A549 (cell line): ENCODE measurements at regions not wholly inside any gene's neighbourhood (a gene's known extent, or its start where the extent isn't known, plus 50 kb on each side); places are given as distances from the start of the nearest gene placed in this dataset.

ENCODE experiments used
- ATAC-seq, 2 experiments: fragments of 200-7000 bp in 1 of 2; fragments of >200 bp in 1 of 2; cut with Nextera tagmentation in 1 of 2; cut with Tn5 transposase in 1 of 2; 3 replicates each; pipeline versions ENCODE4 v1.8.0 to v1.9.1; 2018 to 2020; ENCODE audit warnings: mild to moderate bottlenecking in 1 of 2, moderate library complexity in 1 of 2
- CTCF ChIA-PET: fragments of 300-600 bp; sonication (Branson Sonifier 250); formaldehyde crosslinking; extraction: SDS; loops from one replicate; lab custom pipeline; 2021; ENCODE audit warnings: antibody characterized with exemption, inconsistent platforms; lab: Yijun Ruan, JAX
- POLR2A ChIA-PET: fragments of 350-600 bp; formaldehyde crosslinking; extraction: SDS; loops from one replicate; lab custom pipeline; 2021; ENCODE audit warnings: antibody characterized with exemption, inconsistent platforms; lab: Yijun Ruan, JAX
- DNase-seq, 2 experiments: peaks; one replicate each; pipeline versions ENCODE4 v3.0.0 to v3.0.0-alpha.2; 2011 to 2016; ENCODE audit warnings: low read depth in 1 of 2, low spot score in 1 of 2
- FAIRE-seq: peaks from 2 replicates; lab custom pipeline; 2011; peaks lifted over from hg19 to GRCh38; lab: Jason Lieb, UNC
- H3K27ac ChIP-seq, 2 experiments: fragments of >200 bp; sonication (Bioruptor Twin); formaldehyde crosslinking; 3 replicates each; pipeline ENCODE4 v1.5.1; 2016 to 2017
- H3K4me1 ChIP-seq: fragments of >200 bp; sonication (Bioruptor Twin); formaldehyde crosslinking; 3 replicates; pipeline ENCODE4 v1.6.1; 2016
- H3K4me2 ChIP-seq: fragments of >200 bp; sonication (Bioruptor Twin); formaldehyde crosslinking; 3 replicates; pipeline ENCODE4 v1.6.1; 2016
- H3K4me3 ChIP-seq: fragments of >200 bp; sonication (Bioruptor Twin); formaldehyde crosslinking; 3 replicates; pipeline ENCODE4 v1.5.1; 2016
- H3K9me3 ChIP-seq: fragments of >200 bp; sonication (Bioruptor Twin); formaldehyde crosslinking; 3 replicates; pipeline ENCODE4 v1.6.1; 2016
- ATOH8 ChIP-seq: fragments of 250-450 bp; sonication (Bioruptor Pico); IDR thresholded peaks from 2 replicates; pipeline ENCODE4 v1.5.0; 2020; ENCODE audit warnings: low read depth, mild to moderate bottlenecking, moderate library complexity
- CBX2 ChIP-seq: fragments of 200-600 bp; sonication (generic); IDR thresholded peaks from 2 replicates; pipeline ENCODE4 v1.6.1; 2016; ENCODE audit warnings: low read depth, mild to moderate bottlenecking, borderline replicate concordance
- E2F6 ChIP-seq: IDR thresholded peaks from 2 replicates; pipeline ENCODE4 v1.6.1; 2012; ENCODE audit warnings: low read depth, borderline replicate concordance
- EHF ChIP-seq: fragments of 250-450 bp; sonication (Bioruptor Pico); IDR thresholded peaks from 2 replicates; pipeline ENCODE4 v1.5.0; 2020; ENCODE audit warnings: mild to moderate bottlenecking
- EHMT2 ChIP-seq: fragments of 200-600 bp; sonication (generic); IDR thresholded peaks from 2 replicates; pipeline ENCODE4 v1.6.1; 2016; ENCODE audit warnings: antibody characterized with exemption, low read depth, mild to moderate bottlenecking, moderate library complexity
- EP300 ChIP-seq, 2 experiments: fragments of >200 bp; sonication (Bioruptor Twin); formaldehyde crosslinking; IDR thresholded peaks; 2 replicates in 1 of 2; 3 replicates in 1 of 2; pipeline ENCODE4 v1.6.1; 2016 to 2017
- ESRRA ChIP-seq: fragments of 150-350 bp; IDR thresholded peaks from 2 replicates; pipeline ENCODE4 v1.6.1; 2014; ENCODE audit warnings: mild to moderate bottlenecking, low read length, borderline replicate concordance
- FOSB ChIP-seq: fragments of 250-450 bp; sonication (Bioruptor Pico); IDR thresholded peaks from 2 replicates; pipeline ENCODE4 v1.5.0; 2020; ENCODE audit warnings: mild to moderate bottlenecking, moderate library complexity
- GATA3 ChIP-seq: IDR thresholded peaks from 2 replicates; pipeline ENCODE4 v1.6.1; 2012; ENCODE audit warnings: borderline replicate concordance
- HEYL ChIP-seq: fragments of 250-450 bp; sonication (Bioruptor Pico); IDR thresholded peaks from 2 replicates; pipeline ENCODE4 v1.8.0; 2021; ENCODE audit warnings: mild to moderate bottlenecking, moderate library complexity
- HOXA7 ChIP-seq: fragments of 250-450 bp; sonication (Bioruptor Pico); IDR thresholded peaks from 2 replicates; pipeline ENCODE4 v1.5.0; 2020; ENCODE audit warnings: mild to moderate bottlenecking, moderate library complexity
- HOXB5 ChIP-seq: fragments of 250-450 bp; sonication (Bioruptor Pico); IDR thresholded peaks from 2 replicates; pipeline ENCODE4 v1.5.0; 2020; ENCODE audit warnings: mild to moderate bottlenecking, moderate library complexity
- JUNB ChIP-seq: fragments of >200 bp; sonication (Bioruptor Twin); formaldehyde crosslinking; IDR thresholded peaks from 2 replicates; pipeline ENCODE4 v1.6.1; 2016
- KDM1A ChIP-seq: fragments of 200-600 bp; sonication (generic); IDR thresholded peaks from 2 replicates; pipeline ENCODE4 v1.6.1; 2016; ENCODE audit warnings: low read depth, mild to moderate bottlenecking
- MYC ChIP-seq: IDR thresholded peaks from 2 replicates; pipeline ENCODE4 v1.6.1; 2012; ENCODE audit warnings: mild to moderate bottlenecking, inconsistent platforms, low read length, improper control_type of control experiment, borderline replicate concordance
- NPAS2 ChIP-seq: fragments of 250-450 bp; sonication (Bioruptor Pico); IDR thresholded peaks from 2 replicates; pipeline ENCODE4 v1.8.0; 2022; ENCODE audit warnings: mild to moderate bottlenecking, moderate library complexity, borderline replicate concordance
- PBX3 ChIP-seq: IDR thresholded peaks from 2 replicates; pipeline ENCODE4 v1.6.1; 2012
- PHF8 ChIP-seq: fragments of 200-600 bp; sonication (generic); IDR thresholded peaks from 2 replicates; pipeline ENCODE4 v1.6.1; 2016; ENCODE audit warnings: low read depth, mild to moderate bottlenecking, antibody characterized with exemption, moderate library complexity, borderline replicate concordance
- RAD21 ChIP-seq, 2 experiments: fragments of >200 bp in 1 of 2; sonication (Bioruptor Twin) in 1 of 2; formaldehyde crosslinking in 1 of 2; IDR thresholded peaks in 1 of 2; conservative IDR thresholded peaks in 1 of 2; 2 replicates in 1 of 2; 3 replicates in 1 of 2; pipeline ENCODE4 v1.6.1; 2012 to 2018; ENCODE audit warnings: inconsistent platforms in 1 of 2
- RNF2 ChIP-seq: fragments of 200-600 bp; sonication (generic); IDR thresholded peaks from 2 replicates; pipeline ENCODE4 v1.6.1; 2016; ENCODE audit warnings: low read depth, mild to moderate bottlenecking, antibody characterized with exemption, moderate library complexity, borderline replicate concordance
- SMC3 ChIP-seq: fragments of >200 bp; sonication (Bioruptor Twin); formaldehyde crosslinking; IDR thresholded peaks from 3 replicates; pipeline ENCODE4 v1.6.1; 2018; ENCODE audit warnings: inconsistent platforms
- TFCP2L1 ChIP-seq: fragments of 250-450 bp; sonication (Bioruptor Pico); IDR thresholded peaks from 2 replicates; pipeline ENCODE4 v1.5.0; 2021; ENCODE audit warnings: mild to moderate bottlenecking
- ZSCAN20 ChIP-seq: fragments of 250-450 bp; sonication (Bioruptor Pico); IDR thresholded peaks from 2 replicates; pipeline ENCODE4 v1.8.0; 2022; ENCODE audit warnings: mild to moderate bottlenecking, moderate library complexity
- WGBS: methylation state at CpG from one replicate; pipeline ENCODE4 v1.1.6; 2017; ENCODE audit errors: missing lambda C conversion rate; 5-methylcytosine and 5-hydroxymethylcytosine counted together

GRCh38 chr2:100743741-100744140 is 76.2 kb upstream of the NPAS2 start:
- ATAC-seq (no peak), FAIRE-seq (no peak), DNase-seq (no peak)
- H3K9me3 ChIP-seq: no peaks in the 10 kb centered on the region
- TF ChIP-seq EP300 (IDR thresholded peaks at IDR 0.05) (no peak), EHMT2 (no peak), CBX2 (no peak), NPAS2 (CRISPR knock-in tag) (no peak), ESRRA (no peak), MYC (no peak), TFCP2L1 (CRISPR knock-in tag) (no peak), RAD21 (conservative IDR thresholded peaks at IDR 0.05 in 1 of 2, IDR thresholded peaks at IDR 0.05 in 1 of 2) (no peak), HOXA7 (CRISPR knock-in tag) (no peak), HEYL (CRISPR knock-in tag) (no peak), FOSB (CRISPR knock-in tag) (no peak), KDM1A (no peak), HOXB5 (CRISPR knock-in tag) (no peak), GATA3 (no peak), JUNB (no peak), SMC3 (no peak)
- peaks cover 26% of the 10 kb centered on the region for H3K4me1 ChIP-seq
- CTCF ChIA-PET: interaction anchor here (0.9 to 1.0 kb wide), 2 partner anchors 78 to 136 kb away, joined by 3 to 5 read pairs; no protein-coding TSS in a partner anchor
- no peak overlapping the region for H3K4me3 ChIP-seq
- POLR2A ChIA-PET: no interaction called here
- 91% methylated on average over 5 of the region's 5 CpGs for WGBS
- peak overlapping the region in 1 of 2 experiments; percentile 85; a peak in 4 of 6 replicates for H3K27ac ChIP-seq
- H3K4me2 ChIP-seq: no peak overlapping the region

GRCh38 chr2:100744184-100744583 is 75.8 kb upstream of the NPAS2 start:
- H3K4me1 ChIP-seq: peaks cover 26% of the 10 kb centered on the region
- H3K9me3 ChIP-seq: no peaks in the 10 kb centered on the region
- ChIA-PET CTCF (interaction anchor here (0.9 to 1.0 kb wide), 2 partner anchors 77 to 137 kb away, joined by 3 to 5 read pairs; no protein-coding TSS in a partner anchor), POLR2A (no interaction called here)
- 84% methylated on average over 11 of the region's 11 CpGs for WGBS
- FAIRE-seq: no peak
- no peak for DNase-seq
- H3K4me2 ChIP-seq: no peak overlapping the region
- no peak for TF ChIP-seq ZSCAN20
- TF ChIP-seq NPAS2 (CRISPR knock-in tag): no peak
- no peak for TF ChIP-seq KDM1A
- TF ChIP-seq RNF2: no peak
- no peak for TF ChIP-seq ATOH8 (CRISPR knock-in tag)
- no peak for TF ChIP-seq PBX3
- no peak for TF ChIP-seq PHF8
- TF ChIP-seq EHF (CRISPR knock-in tag): no peak
- no peak for TF ChIP-seq E2F6
- ATAC-seq: no peak
- peak overlapping the region; percentile 47 to 85; a peak in 5 of 6 replicates for H3K27ac ChIP-seq
- no peak overlapping the region for H3K4me3 ChIP-seq
